HEK293T (cell line): ENCODE measurements at regions not wholly inside any gene's neighbourhood (a gene's known extent, or its start where the extent isn't known, plus 50 kb on each side); places are given as distances from the start of the nearest gene placed in this dataset.

Experiments used
- CTCF ChIA-PET: fragments of 350-600 bp; formaldehyde crosslinking; extraction: SDS; loops from one replicate; lab custom pipeline; 2021; ENCODE audit warnings: antibody characterized with exemption, inconsistent platforms; lab: Yijun Ruan, JAX
- POLR2A ChIA-PET: fragments of 350-600 bp; formaldehyde crosslinking; extraction: SDS; loops from one replicate; lab custom pipeline; 2020; ENCODE audit warnings: antibody characterized with exemption, inconsistent platforms; lab: Yijun Ruan, JAX
- DNase-seq: peaks from one replicate; pipeline ENCODE4 v3.0.0; 2012; ENCODE audit warnings: mixed read lengths; ENCODE audit errors: extremely low spot score
- ARNT ChIP-seq: fragments of 450-650 bp; IDR thresholded peaks from 2 replicates; pipeline ENCODE4 v1.6.1; 2017; ENCODE audit warnings: mild to moderate bottlenecking
- BHLHE40 ChIP-seq: fragments of 450-650 bp; IDR thresholded peaks from 2 replicates; pipeline ENCODE4 v1.6.1; 2016; ENCODE audit warnings: mild to moderate bottlenecking, moderate library complexity, borderline replicate concordance
- CTBP1 ChIP-seq: fragments of 450-650 bp; IDR thresholded peaks from 2 replicates; pipeline ENCODE4 v1.6.1; 2016; ENCODE audit warnings: borderline replicate concordance
- ELF4 ChIP-seq: fragments of 450-650 bp; IDR thresholded peaks from 2 replicates; pipeline ENCODE4 v1.6.1; 2017; ENCODE audit warnings: antibody characterized with exemption
- FOXA1 ChIP-seq: fragments of 450-650 bp; IDR thresholded peaks from 2 replicates; pipeline ENCODE4 v1.6.1; 2016; ENCODE audit warnings: mild to moderate bottlenecking
- FOXK2 ChIP-seq: fragments of 450-650 bp; IDR thresholded peaks from 2 replicates; pipeline ENCODE4 v1.6.1; 2016; ENCODE audit warnings: mild to moderate bottlenecking
- FOXM1 ChIP-seq: fragments of 450-650 bp; IDR thresholded peaks from 2 replicates; pipeline ENCODE4 v1.6.1; 2017; ENCODE audit warnings: mild to moderate bottlenecking, borderline replicate concordance
- HDGF ChIP-seq: fragments of 450-650 bp; IDR thresholded peaks from 2 replicates; pipeline ENCODE4 v1.6.1; 2017; ENCODE audit warnings: antibody characterized with exemption, borderline replicate concordance
- L3MBTL2 ChIP-seq: fragments of 450-650 bp; conservative IDR thresholded peaks from 2 replicates; pipeline ENCODE4 v1.6.1; 2016; ENCODE audit warnings: mild to moderate bottlenecking
- LEF1 ChIP-seq: fragments of 450-650 bp; IDR thresholded peaks from 2 replicates; pipeline ENCODE4 v1.6.1; 2017; ENCODE audit warnings: mild to moderate bottlenecking, borderline replicate concordance
- NFRKB ChIP-seq: fragments of 450-650 bp; IDR thresholded peaks from 2 replicates; pipeline ENCODE4 v1.6.1; 2016; ENCODE audit warnings: mild to moderate bottlenecking, moderate library complexity
- PKNOX1 ChIP-seq: fragments of 450-650 bp; IDR thresholded peaks from 2 replicates; pipeline ENCODE4 v1.6.1; 2016
- SP1 ChIP-seq: fragments of 450-650 bp; IDR thresholded peaks from 2 replicates; pipeline ENCODE4 v1.6.1; 2017
- SUZ12 ChIP-seq: fragments of 450-650 bp; IDR thresholded peaks from 2 replicates; pipeline ENCODE4 v1.6.1; 2016; ENCODE audit warnings: mild to moderate bottlenecking
- TARDBP ChIP-seq: fragments of 450-650 bp; IDR thresholded peaks from 2 replicates; pipeline ENCODE4 v1.6.1; 2016
- ZNF384 ChIP-seq: fragments of 450-650 bp; IDR thresholded peaks from 2 replicates; pipeline ENCODE4 v1.6.1; 2016

- ChIA-PET POLR2A (no interaction called here), CTCF (interaction anchor here (1.4 kb wide), 1 partner anchor 21 kb away, joined by 9 read pairs; no protein-coding TSS in a partner anchor)
- DNase-seq: no peak
- TF ChIP-seq LEF1 (no peak), BHLHE40 (no peak), FOXA1 (no peak), HDGF (no peak), CTBP1 (no peak), FOXK2 (no peak), L3MBTL2 (no peak), FOXM1 (no peak)
These were observed 72.7 kb upstream of the TCF21 start for GRCh38 chr6:133816171-133816570.

DNA sequence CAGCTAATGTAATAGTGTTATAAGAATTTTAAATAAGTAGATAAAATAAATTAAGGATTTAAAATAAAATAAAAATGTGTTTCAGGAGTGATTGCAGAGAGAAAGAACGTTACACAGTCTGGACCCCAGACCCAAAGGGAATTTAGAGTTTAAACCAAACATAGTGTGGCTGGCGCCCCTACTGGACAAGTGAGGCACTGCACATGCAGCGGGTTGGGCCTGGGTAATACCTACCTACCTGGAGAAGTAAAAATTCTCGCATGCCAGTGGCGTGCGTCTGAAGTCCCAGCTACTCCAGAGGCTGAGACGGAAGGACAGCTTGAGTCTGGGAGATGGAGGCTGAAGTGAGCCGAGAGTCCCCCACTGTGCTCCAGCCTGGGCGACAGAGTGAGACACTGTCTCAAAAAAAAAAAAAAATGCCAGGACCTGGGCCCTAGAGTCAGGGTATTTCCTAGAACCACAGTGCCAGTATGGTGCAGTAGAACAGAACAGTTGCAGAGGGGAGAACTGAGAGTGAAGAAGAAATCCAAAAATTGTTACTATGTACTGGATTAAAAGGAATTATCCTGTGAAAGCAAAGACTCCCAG is 71.4 kb upstream of the TCF21 start:
- no peak for TF ChIP-seq CTBP1
- no peak for TF ChIP-seq L3MBTL2
- no peak for TF ChIP-seq ZNF384
- no peak for TF ChIP-seq NFRKB
- TF ChIP-seq HDGF: no peak
- TF ChIP-seq BHLHE40: no peak
- TF ChIP-seq ARNT: no peak
- no peak for TF ChIP-seq FOXA1
- no peak for TF ChIP-seq PKNOX1
- peak; percentile 67 for DNase-seq
- POLR2A ChIA-PET: no interaction called here
- CTCF ChIA-PET: interaction anchor here (0.7 to 1.6 kb wide), 4 partner anchors 13 to 191 kb away, joined by 3 to 9 read pairs (median 4); no protein-coding TSS in a partner anchor

GRCh38 chr6:133818320-133818719 is 70.6 kb upstream of the TCF21 start:
- no peak for TF ChIP-seq LEF1
- no peak for DNase-seq
- CTCF ChIA-PET: interaction anchor here (1.3 to 1.6 kb wide), 2 partner anchors 12 to 19 kb away, joined by 3 to 6 read pairs; no protein-coding TSS in a partner anchor
- POLR2A ChIA-PET: no interaction called here

GRCh38 chr6:133820208-133820607 is 68.7 kb upstream of the TCF21 start:
- TF ChIP-seq PKNOX1 (no peak), SUZ12 (no peak), CTBP1 (no peak), FOXA1 (no peak), NFRKB (no peak), SP1 (no peak), TARDBP (no peak), LEF1 (no peak), BHLHE40 (no peak), HDGF (no peak)
- ChIA-PET POLR2A (no interaction called here), CTCF (no interaction called here)
- no peak for DNase-seq

DNA sequence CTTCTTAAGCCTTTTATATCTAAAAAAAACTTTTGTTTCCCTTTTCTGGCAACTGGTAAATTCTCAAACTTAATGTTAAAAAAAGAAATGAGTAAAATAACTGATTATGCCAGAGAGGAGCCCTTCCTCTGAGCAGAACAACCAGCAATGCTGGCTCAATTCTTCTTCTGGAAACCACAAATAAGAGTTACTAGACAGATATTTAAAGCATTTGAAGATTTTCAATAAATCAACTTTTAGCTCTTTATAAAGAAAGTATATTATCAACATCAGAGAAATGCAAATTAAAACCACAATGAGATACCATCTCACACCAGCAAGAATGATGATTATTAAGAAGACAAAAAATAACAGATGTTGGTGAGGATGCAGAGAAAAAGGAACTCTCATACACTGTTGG is 61.1 kb upstream of the TCF21 start:
- CTCF ChIA-PET: interaction anchor here (0.7 kb wide), 1 partner anchor 10 kb away, joined by 3 read pairs; no protein-coding TSS in a partner anchor
- no peak for TF ChIP-seq ARNT
- no peak for DNase-seq
- POLR2A ChIA-PET: no interaction called here

DNA sequence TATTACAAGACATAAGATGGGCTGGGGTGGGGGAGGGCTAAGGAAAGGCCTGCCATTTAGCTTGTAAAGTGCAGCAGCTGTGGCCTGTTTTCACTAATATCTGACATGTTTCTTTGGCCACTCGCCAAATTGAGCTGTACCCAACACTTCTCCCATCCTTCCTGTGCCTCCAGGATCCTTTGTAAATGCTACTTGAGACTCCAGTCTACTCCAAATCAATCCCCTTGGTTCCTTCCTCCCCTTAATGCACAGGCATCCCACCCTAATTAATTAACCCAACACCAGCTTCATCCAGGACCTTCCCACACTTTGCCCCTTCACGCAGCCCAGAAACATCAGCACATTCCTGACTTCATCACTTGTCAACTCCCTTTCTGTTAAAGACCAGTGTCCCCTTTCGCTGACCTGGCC is 55.0 kb upstream of the TCF21 start:
- ChIA-PET CTCF (interaction anchor here (0.7 to 1.5 kb wide), 2 partner anchors 222 to 265 kb away, joined by 4 to 7 read pairs; no protein-coding TSS in a partner anchor), POLR2A (no interaction called here)
- DNase-seq: no peak
- TF ChIP-seq LEF1 (no peak), SUZ12 (no peak), FOXM1 (no peak), TARDBP (no peak), ZNF384 (no peak), SP1 (no peak), NFRKB (no peak), ELF4 (no peak), ARNT (no peak), PKNOX1 (no peak), L3MBTL2 (no peak), CTBP1 (no peak)
